ENCODE measurements at regions not wholly inside any gene's neighbourhood (a gene's known extent, or its start where the extent isn't known, plus 50 kb on each side); places are given as distances from the start of the nearest gene placed in this dataset.

GRCh38 chr10:133004478-133004877, 62.1 kb upstream of the CFAP46 start:
- DNase-seq, result no peak

GRCh38 chr10:133003188-133003587, 60.8 kb upstream of the CFAP46 start:
- DNase-seq, result no peak

- no peak for DNase-seq
Measured at GRCh38 chr10:133002685-133003084, 60.3 kb upstream of the CFAP46 start.

GRCh38 chr10:133001114-133001513, 58.7 kb upstream of the CFAP46 start:
- no peak for DNase-seq

GRCh38 chr10:133000648-133001047, 58.3 kb upstream of the CFAP46 start:
- no peak for DNase-seq

GRCh38 chr10:132997517-132998265, 55.3 kb upstream of the CFAP46 start:
- no peak for DNase-seq

- DNase-seq, result no peak
Measured at GRCh38 chr10:132996603-132997343, 54.4 kb upstream of the CFAP46 start.

- no peak for DNase-seq
Measured at GRCh38 chr10:132995909-132996602, 53.7 kb upstream of the CFAP46 start.

GRCh38 chr10:132994811-132995210, 52.4 kb upstream of the CFAP46 start:
- no peak for DNase-seq

- no peak for DNase-seq
Measured at GRCh38 chr10:132994185-132994796, 51.9 kb upstream of the CFAP46 start.

GRCh38 chr10:132993271-132994184, 51.2 kb upstream of the CFAP46 start:
- no peak for DNase-seq

- DNase-seq, result no peak
Measured at GRCh38 chr10:132992433-132993215, 50.3 kb upstream of the CFAP46 start.

All from T-helper 2 cell (primary cell).